GM23338 (cell line): ENCODE measurements at regions not wholly inside any gene's neighbourhood (a gene's known extent, or its start where the extent isn't known, plus 50 kb on each side); places are given as distances from the start of the nearest gene placed in this dataset.

Source experiments
- CTCF ChIP-seq, 2 experiments: fragments of 200-600 bp in 1 of 2; sonication (generic) in 1 of 2; conservative IDR thresholded peaks; 2 replicates each; pipeline versions ENCODE4 v1.5.1 to v1.6.1; 2016 to 2017; ENCODE audit warnings: antibody characterized with exemption in 2 of 2, low read depth in 2 of 2, mild to moderate bottlenecking in 2 of 2, moderate library complexity in 1 of 2
- POLR2AphosphoS5 ChIP-seq: IDR thresholded peaks from 2 replicates; pipeline ENCODE4 v1.6.1; 2016; ENCODE audit warnings: antibody characterized with exemption, low read depth

DNA sequence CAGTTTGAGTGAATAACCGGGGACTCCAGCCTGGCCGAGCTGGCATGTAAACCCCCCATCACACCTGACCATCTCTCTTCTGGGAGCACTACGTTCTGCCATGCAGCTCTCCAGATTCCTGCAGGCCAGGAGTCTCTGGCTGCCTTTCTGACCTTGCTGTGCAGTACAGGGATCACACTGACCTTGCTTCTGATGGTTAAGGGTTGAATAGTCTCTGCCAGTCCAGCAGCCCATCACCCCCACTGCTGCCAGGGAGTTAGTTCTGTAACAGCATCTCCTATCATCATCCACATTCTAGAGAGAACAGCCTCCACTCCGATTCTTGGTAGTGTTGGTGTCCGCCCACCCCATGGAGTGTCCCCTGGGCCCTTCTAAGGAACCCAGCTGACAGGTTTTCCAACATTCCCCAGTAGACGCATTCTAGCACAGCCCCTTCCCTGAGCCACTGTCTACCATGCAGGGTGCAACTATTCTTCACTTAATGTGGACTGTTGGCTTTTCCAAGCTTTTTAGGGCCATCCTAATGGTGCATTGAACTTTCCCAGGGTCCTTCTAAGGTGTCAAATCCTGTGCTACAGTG is 109.8 kb downstream of the RIPK4 start:
- TF ChIP-seq CTCF (conservative IDR thresholded peaks at IDR 0.05; ENCODE audit: low read depth in 2 of 2) (no peak), POLR2AphosphoS5 (no peak)
